Peyer's patch (tissue), 4 donors: ENCODE measurements at regions not wholly inside any gene's neighbourhood (a gene's known extent, or its start where the extent isn't known, plus 50 kb on each side); places are given as distances from the start of the nearest gene placed in this dataset.

Experiments
- CTCF ChIP-seq, 6 experiments: fragments of 450-650 bp in 4 of 6; fragments of 200-600 bp in 2 of 6; sonication (generic) in 1 of 6; IDR thresholded peaks; one replicate each; pipeline ENCODE4 v1.5.1; 2017 to 2019; ENCODE audit warnings: antibody characterized with exemption in 6 of 6, mild to moderate bottlenecking in 3 of 6, moderate library complexity in 1 of 6
- POLR2A ChIP-seq, 2 donors: fragments of 450-650 bp; IDR thresholded peaks; one replicate each; pipeline ENCODE4 v1.5.1; 2017; ENCODE audit warnings: antibody characterized with exemption in 2 of 2, mild to moderate bottlenecking in 2 of 2, moderate library complexity in 2 of 2

- TF ChIP-seq CTCF (IDR thresholded peaks at IDR 0.05) (no peak), POLR2A (IDR thresholded peaks at IDR 0.05) (no peak)
Measured at GRCh38 chr11:109547356-109548027, 125.5 kb downstream of the C11orf87 start.
